ENCODE measurements at regions not wholly inside any gene's neighbourhood (a gene's known extent, or its start where the extent isn't known, plus 50 kb on each side); places are given as distances from the start of the nearest gene placed in this dataset.

GRCh38 chr7:46322937-46323336 is 401.9 kb upstream of the IGFBP3 start:
- Histone ChIP-seq H3K4me1 (ENCODE audit: low read depth, poor library complexity, severe bottlenecking) (no peaks in the 10 kb centered on the region), H4K20me1 (ENCODE audit: insufficient read depth) (no peaks in the 10 kb centered on the region)
- TF ChIP-seq, protein P1, sequence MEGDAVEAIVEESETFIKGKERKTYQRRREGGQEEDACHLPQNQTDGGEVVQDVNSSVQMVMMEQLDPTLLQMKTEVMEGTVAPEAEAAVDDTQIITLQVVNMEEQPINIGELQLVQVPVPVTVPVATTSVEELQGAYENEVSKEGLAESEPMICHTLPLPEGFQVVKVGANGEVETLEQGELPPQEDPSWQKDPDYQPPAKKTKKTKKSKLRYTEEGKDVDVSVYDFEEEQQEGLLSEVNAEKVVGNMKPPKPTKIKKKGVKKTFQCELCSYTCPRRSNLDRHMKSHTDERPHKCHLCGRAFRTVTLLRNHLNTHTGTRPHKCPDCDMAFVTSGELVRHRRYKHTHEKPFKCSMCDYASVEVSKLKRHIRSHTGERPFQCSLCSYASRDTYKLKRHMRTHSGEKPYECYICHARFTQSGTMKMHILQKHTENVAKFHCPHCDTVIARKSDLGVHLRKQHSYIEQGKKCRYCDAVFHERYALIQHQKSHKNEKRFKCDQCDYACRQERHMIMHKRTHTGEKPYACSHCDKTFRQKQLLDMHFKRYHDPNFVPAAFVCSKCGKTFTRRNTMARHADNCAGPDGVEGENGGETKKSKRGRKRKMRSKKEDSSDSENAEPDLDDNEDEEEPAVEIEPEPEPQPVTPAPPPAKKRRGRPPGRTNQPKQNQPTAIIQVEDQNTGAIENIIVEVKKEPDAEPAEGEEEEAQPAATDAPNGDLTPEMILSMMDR (conservative IDR thresholded peaks at IDR 0.05; ENCODE audit: low read depth, low read length), result no peak

DNA sequence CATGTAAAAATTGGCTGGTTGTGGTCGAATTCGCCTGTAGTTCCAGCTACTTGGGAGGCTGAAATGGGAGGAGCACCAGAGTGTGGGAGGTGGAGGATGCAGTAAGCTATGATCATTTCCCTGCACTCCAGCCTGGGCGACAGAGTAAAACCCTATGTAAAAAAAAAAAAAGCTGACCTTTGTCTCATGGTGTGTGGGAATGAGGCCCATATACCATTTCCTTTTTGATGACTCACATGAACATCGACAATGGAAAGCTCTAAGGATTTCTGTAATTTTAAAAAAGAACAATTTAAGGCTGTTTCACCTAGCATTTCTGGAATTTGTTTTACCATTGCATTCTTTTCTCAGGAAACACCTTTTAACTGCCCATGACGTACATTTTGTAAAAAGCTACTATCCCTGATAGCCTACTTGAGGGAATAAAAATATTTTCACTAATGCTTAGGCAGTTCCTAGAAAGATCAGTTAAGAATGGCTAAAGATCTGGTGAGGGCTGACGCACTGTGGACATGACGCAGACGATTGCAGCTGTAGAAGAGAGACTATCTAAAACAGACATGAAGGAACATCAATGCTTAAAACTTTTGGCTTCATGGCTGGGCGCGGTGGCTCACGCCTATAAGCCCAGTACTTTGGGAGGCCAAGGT is 400.6 kb upstream of the IGFBP3 start:
- Histone ChIP-seq H3K4me1 (ENCODE audit: low read depth, poor library complexity, severe bottlenecking) (no peaks in the 10 kb centered on the region), H3K36me3 (ENCODE audit: insufficient read depth) (no peaks in the 10 kb centered on the region), H2AFZ (ENCODE audit: low read depth) (no peak overlapping the region), H3K27ac (no peak overlapping the region), H3K9ac (no peak overlapping the region), H3K4me3 (IDR thresholded peaks at IDR 0.05; ENCODE audit: insufficient read depth, low read depth, low read length) (no peak overlapping the region), H3K27me3 (ENCODE audit: insufficient read depth, low read depth) (no peaks in the 10 kb centered on the region; the same call in 1 of the 2 replicates), H4K20me1 (ENCODE audit: insufficient read depth) (no peaks in the 10 kb centered on the region), H3K79me2 (ENCODE audit: insufficient read depth, low read depth) (no peaks in the 10 kb centered on the region), H3K4me2 (no peak overlapping the region)
- TF ChIP-seq, protein P1 (conservative IDR thresholded peaks at IDR 0.05; ENCODE audit: low read depth, low read length), result no peak

More at GRCh38 chr7:46322937-46323336, 401.9 kb upstream of the IGFBP3 start:
- H3K27me3 ChIP-seq (ENCODE audit: insufficient read depth, low read depth), result no peaks in the 10 kb centered on the region; the same call in 1 of the 2 replicates
- no peaks in the 10 kb centered on the region for H3K79me2 ChIP-seq (ENCODE audit: insufficient read depth, low read depth)
- no peak overlapping the region for H3K27ac ChIP-seq
- no peak overlapping the region for H3K9ac ChIP-seq
- no peak overlapping the region for H3K4me2 ChIP-seq
- H3K36me3 ChIP-seq (ENCODE audit: insufficient read depth), result no peaks in the 10 kb centered on the region
- no peak overlapping the region for H2AFZ ChIP-seq (ENCODE audit: low read depth)
- no peak overlapping the region for H3K4me3 ChIP-seq (IDR thresholded peaks at IDR 0.05; ENCODE audit: insufficient read depth, low read depth, low read length)

DNA sequence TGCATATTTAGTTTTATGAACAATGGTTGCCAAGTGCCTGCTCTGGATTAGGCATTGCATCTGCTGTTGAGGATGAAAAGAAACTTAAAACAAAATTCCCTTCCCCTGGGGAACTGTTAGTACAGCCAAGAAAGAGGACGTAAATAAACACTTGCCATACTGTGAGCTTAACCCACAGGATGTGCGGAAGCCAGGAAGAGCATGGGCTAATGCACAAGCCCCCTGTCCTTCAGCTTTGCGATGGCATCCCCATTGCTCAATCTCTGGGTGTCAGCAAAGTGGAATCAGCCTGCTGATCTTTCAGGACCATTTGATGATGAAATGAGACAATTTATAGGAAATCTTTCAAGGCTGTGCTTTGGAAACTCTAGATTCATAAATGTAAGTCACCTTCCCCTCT is 399.9 kb upstream of the IGFBP3 start:
- no peaks in the 10 kb centered on the region for H3K79me2 ChIP-seq (ENCODE audit: insufficient read depth, low read depth)
- no peak overlapping the region for H3K27ac ChIP-seq
- H4K20me1 ChIP-seq (ENCODE audit: insufficient read depth), result no peaks in the 10 kb centered on the region
- no peak overlapping the region for H2AFZ ChIP-seq (ENCODE audit: low read depth)
- TF ChIP-seq, protein P1 (conservative IDR thresholded peaks at IDR 0.05; ENCODE audit: low read depth, low read length), result no peak
- no peak overlapping the region for H3K4me3 ChIP-seq (IDR thresholded peaks at IDR 0.05; ENCODE audit: insufficient read depth, low read depth, low read length)
- H3K36me3 ChIP-seq (ENCODE audit: insufficient read depth), result no peaks in the 10 kb centered on the region
- H3K27me3 ChIP-seq (ENCODE audit: insufficient read depth, low read depth), result no peaks in the 10 kb centered on the region; the same call in 1 of the 2 replicates
- H3K4me1 ChIP-seq (ENCODE audit: low read depth, poor library complexity, severe bottlenecking), result no peaks in the 10 kb centered on the region
- no peak overlapping the region for H3K9ac ChIP-seq
- H3K4me2 ChIP-seq, result no peak overlapping the region

DNA sequence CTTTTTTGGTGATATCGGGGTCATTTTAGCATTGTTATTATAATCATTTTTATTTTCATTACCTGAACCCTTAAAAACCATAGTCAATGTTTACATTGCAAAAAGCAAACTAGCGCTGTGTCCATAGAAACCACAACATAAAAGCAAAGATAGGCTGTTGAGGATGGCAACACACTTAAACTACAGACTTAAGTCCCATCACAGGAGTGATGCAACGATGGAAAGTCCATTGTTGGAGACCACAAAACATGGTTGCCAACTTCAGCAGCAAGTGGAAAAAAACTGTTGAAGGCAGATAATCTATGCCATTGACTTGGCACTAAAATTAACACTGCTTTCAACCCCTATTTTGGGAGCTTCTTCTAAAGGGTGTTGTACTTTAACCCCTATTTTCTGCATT is 398.8 kb upstream of the IGFBP3 start:
- Histone ChIP-seq H3K4me2 (no peak overlapping the region), H3K36me3 (ENCODE audit: insufficient read depth) (no peaks in the 10 kb centered on the region), H3K4me1 (ENCODE audit: low read depth, poor library complexity, severe bottlenecking) (no peaks in the 10 kb centered on the region), H3K27me3 (ENCODE audit: insufficient read depth, low read depth) (no peaks in the 10 kb centered on the region; the same call in 1 of the 2 replicates), H3K9ac (no peak overlapping the region), H2AFZ (ENCODE audit: low read depth) (no peak overlapping the region), H3K27ac (no peak overlapping the region), H3K4me3 (IDR thresholded peaks at IDR 0.05; ENCODE audit: insufficient read depth, low read depth, low read length) (no peak overlapping the region), H3K79me2 (ENCODE audit: insufficient read depth, low read depth) (no peaks in the 10 kb centered on the region), H4K20me1 (ENCODE audit: insufficient read depth) (no peaks in the 10 kb centered on the region)
- TF ChIP-seq, protein P1 (conservative IDR thresholded peaks at IDR 0.05; ENCODE audit: low read depth, low read length), result no peak
